GM21723 (cell line): ENCODE measurements at regions not wholly inside any gene's neighbourhood (a gene's known extent, or its start where the extent isn't known, plus 50 kb on each side); places are given as distances from the start of the nearest gene placed in this dataset.

Experiments used
- ATAC-seq: cut with Tn5 transposase; IDR thresholded peaks from one replicate; pipeline ENCODE4 v1.9.1; 2021; ENCODE audit warnings: mild to moderate bottlenecking, moderate library complexity; ENCODE audit not compliant: unreplicated experiment

- no peak for ATAC-seq
Measured at GRCh38 chr21:35254006-35254764, 205.1 kb upstream of the RUNX1 start.

DNA sequence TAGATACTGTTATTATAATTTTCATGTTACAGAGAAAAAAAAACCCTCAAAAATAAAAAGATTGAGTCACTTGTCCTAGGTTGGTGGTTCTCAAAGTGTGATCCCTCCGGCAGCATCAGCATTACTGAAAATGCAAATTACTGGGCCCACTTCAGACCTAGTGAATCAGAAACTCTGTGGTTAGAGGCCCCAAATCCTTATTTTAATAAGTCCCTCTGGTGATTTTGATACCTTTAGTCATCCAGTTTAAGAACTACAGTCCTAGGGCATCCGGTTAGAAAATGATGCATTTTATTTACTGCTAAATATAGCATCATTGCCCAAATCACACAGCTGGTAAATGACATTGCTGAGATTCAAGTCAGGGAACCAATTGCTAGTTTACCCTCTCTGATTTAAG lies 203.7 kb upstream of the RUNX1 start:
- ATAC-seq = no peak

- no peak for ATAC-seq
Measured at GRCh38 chr21:35249636-35250035, 200.5 kb upstream of the RUNX1 start.

- no peak for ATAC-seq
Measured at GRCh38 chr21:35245879-35246278, 196.8 kb upstream of the RUNX1 start.

DNA sequence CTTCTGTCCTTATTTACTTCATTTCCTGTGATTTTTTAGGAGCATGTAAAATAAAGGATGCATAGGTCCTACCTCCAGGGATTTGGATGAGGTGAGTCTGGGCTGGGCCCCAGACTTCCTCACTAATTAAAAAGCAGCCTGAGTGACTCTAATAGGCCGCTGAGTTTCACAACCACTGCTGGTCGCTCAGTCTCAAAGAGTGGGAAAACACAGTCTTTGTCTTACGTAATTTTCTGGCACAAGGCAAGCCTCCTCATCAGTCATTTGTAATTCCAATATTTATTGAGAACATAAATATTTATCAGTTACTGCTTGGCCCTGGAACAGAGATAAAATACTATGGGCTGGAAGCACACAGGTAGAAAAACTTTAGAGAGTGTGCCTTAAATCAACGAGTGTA lies 195.4 kb upstream of the RUNX1 start:
- ATAC-seq = no peak

GRCh38 chr21:35243171-35243570 lies 194.1 kb upstream of the RUNX1 start:
- ATAC-seq = no peak

DNA sequence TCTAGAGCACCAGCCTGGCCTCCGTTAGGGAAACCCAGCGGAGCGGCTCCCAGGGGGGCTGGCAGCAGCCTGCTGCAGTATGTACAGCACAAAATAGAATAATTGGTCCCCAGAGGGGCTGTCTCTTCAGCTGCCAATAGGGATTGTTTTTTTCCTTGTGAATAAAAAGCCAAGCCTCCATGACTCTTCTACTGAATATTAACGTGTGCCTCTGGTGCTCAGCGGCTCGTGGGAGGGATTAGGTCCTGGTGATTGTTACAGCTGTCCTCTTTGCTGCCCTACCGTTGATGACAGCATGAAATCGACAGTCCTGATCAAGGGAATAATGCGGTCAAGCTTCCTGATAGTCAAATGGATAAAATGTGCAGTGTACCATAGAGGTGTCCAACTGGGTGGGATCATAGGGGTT lies 190.7 kb upstream of the RUNX1 start:
- ATAC-seq = no peak

DNA sequence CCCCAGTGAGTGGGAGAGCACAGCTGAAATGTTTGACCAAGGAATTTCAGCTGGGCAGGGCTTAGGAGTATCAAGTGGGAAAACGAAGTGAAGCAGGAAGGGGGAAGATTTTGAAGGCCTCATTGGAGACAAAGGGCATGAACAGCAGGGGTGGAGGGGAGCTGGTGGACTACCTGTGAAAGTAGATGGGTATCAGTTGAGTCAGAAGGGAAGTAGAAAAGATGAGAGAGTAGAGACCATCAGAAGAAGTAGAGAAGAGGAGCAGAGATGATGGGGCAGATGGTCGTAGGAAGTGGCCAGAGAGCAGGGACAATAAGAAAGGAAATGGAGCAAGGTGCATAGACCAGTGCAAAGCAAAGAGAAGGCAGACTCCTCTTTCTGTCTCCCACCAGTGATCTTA lies 189.0 kb upstream of the RUNX1 start:
- ATAC-seq = no peak

DNA sequence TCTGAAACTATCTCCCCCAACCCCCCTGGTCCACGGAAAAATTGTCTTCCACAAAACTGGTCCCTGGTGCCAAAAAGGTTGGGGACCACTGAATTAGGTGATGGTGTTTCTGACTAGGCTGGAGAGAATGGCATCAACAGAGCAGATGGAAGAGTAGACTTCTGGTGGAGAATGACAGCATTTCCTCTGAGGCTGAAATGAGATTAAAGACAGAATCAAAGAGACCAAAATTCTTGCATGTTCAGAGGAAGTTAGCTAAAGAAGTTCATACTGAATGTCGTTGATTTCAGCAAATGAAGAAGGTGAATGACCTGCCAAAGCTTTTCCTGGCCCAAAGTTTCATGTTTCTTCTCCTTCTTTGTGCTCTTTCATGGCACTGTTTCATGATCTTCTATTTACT lies 188.2 kb upstream of the RUNX1 start:
- no peak for ATAC-seq

DNA sequence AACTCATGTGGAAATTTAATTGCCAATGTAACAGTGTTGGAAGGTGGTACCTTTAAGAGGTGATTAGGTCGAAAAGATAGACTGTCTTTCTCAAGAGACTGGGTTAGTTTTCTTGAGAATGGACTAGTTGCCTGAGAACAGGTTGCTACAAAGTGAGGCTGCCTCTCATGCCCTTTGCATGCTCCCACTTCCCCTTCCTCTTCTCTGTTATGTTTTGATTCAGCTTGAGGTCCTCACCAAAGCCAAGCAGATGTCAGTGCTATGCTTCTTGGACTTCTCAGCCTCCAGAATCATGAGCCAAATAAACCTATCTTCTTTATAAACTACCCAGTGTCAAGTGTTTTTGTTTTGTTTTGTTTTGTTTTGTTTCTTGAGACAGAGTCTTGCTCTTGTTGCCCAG lies 187.0 kb upstream of the RUNX1 start:
- ATAC-seq = no peak

GRCh38 chr21:35234725-35235124 lies 185.6 kb upstream of the RUNX1 start:
- no peak for ATAC-seq

GRCh38 chr21:35233756-35234155 lies 184.7 kb upstream of the RUNX1 start:
- no peak for ATAC-seq

- ATAC-seq = no peak
Measured at GRCh38 chr21:35232545-35233176, 183.6 kb upstream of the RUNX1 start.

DNA sequence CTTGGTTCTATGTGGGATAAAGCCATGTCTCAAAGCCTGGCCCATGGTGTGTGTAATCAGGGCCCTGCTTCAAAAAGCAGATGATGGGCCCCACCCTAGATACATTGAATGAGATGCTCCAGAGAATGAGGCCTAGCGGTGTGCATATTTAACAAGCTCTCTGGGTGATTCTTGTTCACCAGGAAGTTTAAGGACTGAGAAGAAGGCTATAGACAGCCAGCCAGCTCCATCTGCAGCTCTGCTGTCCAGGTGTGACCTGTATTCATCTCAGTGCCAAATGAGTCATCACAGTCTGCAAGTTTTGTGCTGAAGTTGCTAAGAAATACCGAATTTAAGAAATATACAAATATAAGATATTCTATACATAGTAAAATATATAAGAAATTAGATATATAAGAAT lies 182.0 kb upstream of the RUNX1 start:
- no peak for ATAC-seq

- no peak for ATAC-seq
Measured at GRCh38 chr21:35229290-35229689, 180.2 kb upstream of the RUNX1 start.

DNA sequence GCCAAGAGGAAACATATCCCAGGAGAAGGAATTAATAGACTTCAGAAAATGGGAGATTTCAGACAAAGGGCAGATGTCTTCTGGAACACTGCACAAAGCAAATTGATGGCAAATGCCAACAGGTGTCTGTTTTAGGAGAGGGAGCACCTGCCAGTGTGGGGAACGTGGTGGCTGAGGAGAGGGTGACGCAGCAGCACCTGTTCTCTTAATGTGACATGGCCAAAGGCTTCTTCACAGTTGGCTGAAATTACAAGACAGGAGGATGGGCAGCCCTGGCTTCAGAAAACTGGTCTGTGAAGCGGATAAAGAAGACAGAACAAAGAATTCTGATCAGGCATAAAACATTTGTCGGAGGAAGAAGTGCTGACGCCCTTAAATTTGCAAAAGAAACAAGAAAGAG lies 178.7 kb upstream of the RUNX1 start:
- ATAC-seq = peak; percentile 39

DNA sequence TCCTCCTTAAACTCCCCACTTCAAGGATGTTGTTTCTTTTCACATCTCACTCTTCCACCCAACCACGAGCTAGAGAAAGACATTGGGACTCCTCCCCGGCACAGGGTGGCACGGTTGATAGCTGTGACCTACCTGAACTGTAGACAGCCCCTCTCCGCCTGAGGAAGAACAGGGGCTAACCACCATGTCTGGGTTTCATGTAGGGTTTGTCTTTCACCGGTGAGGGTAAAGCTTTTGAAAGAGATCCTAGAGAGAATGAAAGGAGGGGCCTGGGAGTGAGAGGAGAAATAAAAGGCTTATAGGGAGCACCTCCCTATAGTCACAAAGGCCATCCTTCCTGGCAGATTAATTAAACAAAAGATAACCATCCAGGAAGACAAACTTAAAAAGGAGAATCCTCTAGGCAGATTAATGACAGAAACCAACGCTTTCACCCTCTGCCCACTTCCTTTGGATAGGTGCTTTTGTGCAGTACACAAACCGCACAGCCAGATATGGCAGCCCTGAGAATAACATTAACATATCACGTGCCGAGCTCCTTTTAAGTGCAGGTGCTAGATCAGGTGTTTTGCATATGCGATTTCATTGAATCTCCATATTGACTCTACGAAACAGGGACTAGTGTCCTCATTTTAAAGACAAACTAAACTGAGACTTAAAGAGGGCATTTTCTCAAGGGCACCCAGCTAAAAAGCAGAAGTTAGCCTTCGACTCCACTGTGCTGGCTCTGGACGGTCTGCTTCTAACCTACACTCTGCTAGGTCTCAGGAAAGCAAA lies 178.1 kb upstream of the RUNX1 start:
- ATAC-seq = peak; percentile 60

GRCh38 chr21:35226328-35226727 lies 177.2 kb upstream of the RUNX1 start:
- ATAC-seq = no peak

GRCh38 chr21:35225573-35225972 lies 176.5 kb upstream of the RUNX1 start:
- ATAC-seq = no peak

DNA sequence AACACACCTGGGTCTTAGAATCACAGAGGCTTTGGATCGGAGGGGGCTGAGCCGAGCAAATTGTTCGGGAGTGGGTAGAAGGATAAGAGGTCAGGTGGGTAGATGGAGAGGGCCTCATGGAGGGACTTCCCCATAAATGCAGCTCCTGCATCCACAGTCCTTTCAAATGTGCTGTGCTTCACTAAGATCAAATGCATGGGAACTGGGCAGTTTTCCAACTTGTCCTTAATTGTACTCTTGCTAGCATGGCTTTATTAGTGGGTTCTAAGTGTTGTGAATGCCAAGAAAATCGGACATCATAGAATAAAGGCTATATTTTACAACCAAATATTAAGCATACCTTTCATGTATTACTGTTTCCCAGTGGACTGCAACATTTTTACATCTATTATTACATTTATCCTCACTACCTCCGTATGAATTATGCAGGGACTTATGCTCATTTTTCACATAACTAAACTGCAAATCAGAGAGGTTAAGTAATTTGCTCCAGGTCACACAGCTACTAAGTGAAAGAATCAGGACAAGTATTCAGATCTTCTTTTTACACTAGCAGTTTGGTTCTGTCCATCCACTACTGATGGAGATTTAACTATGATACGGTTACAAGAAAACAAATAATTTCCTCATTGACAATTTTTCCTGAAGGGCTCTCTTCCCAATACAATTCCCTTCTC lies 174.5 kb upstream of the RUNX1 start:
- ATAC-seq = no peak

GRCh38 chr21:35222541-35222941 lies 173.4 kb upstream of the RUNX1 start:
- peak; percentile 65 for ATAC-seq
